GM23338 (cell line): ENCODE measurements at regions not wholly inside any gene's neighbourhood (a gene's known extent, or its start where the extent isn't known, plus 50 kb on each side); places are given as distances from the start of the nearest gene placed in this dataset.

Source experiments
- ATAC-seq: fragments of 200-7000 bp; cut with Tn5 transposase; 3 replicates; pipeline ENCODE4 v1.9.1; 2020
- DNase-seq: peaks from one replicate; pipeline ENCODE4 v3.0.0-alpha.2; 2015; ENCODE audit warnings: low spot score
- H2AFZ ChIP-seq: fragments of 200-600 bp; sonication (generic); 2 replicates; pipeline ENCODE4 v1.8.0; 2016; ENCODE audit warnings: antibody characterized with exemption, mild to moderate bottlenecking, moderate library complexity
- H3F3A ChIP-seq: fragments of 200-600 bp; sonication (generic); replicated peaks from 2 replicates; pipeline ENCODE4 v1.8.0; 2017; ENCODE audit warnings: antibody characterized with exemption, mixed run types, low read depth
- H3K27ac ChIP-seq: fragments of 200-600 bp; sonication (generic); 2 replicates; pipeline ENCODE4 v1.6.1; 2016; ENCODE audit warnings: low read depth
- H3K27me3 ChIP-seq: fragments of 200-600 bp; sonication (generic); 2 replicates; pipeline ENCODE4 v1.8.0; 2016; ENCODE audit warnings: mild to moderate bottlenecking, mixed run types, moderate library complexity; ENCODE audit not compliant: insufficient read depth
- H3K36me3 ChIP-seq: fragments of 200-600 bp; sonication (generic); 2 replicates; pipeline ENCODE4 v1.8.0; 2016; ENCODE audit warnings: mild to moderate bottlenecking; ENCODE audit not compliant: insufficient read depth
- H3K4me1 ChIP-seq: fragments of 200-600 bp; sonication (generic); 2 replicates; pipeline ENCODE4 v1.8.0; 2016; ENCODE audit warnings: mild to moderate bottlenecking, moderate library complexity; ENCODE audit not compliant: insufficient read depth
- H3K4me2 ChIP-seq: fragments of 200-600 bp; sonication (generic); 2 replicates; pipeline ENCODE4 v1.7.1; 2017; ENCODE audit warnings: mixed run types
- H3K4me3 ChIP-seq: fragments of 200-600 bp; sonication (generic); 2 replicates; pipeline ENCODE4 v1.6.1; 2016; ENCODE audit warnings: mixed run types
- H3K79me2 ChIP-seq: fragments of 200-600 bp; sonication (generic); replicated peaks from 2 replicates; pipeline ENCODE4 v1.8.0; 2017; ENCODE audit warnings: mild to moderate bottlenecking; ENCODE audit not compliant: insufficient read depth
- H3K9me2 ChIP-seq: fragments of 200-600 bp; sonication (generic); 2 replicates; pipeline ENCODE4 v1.8.0; 2017; ENCODE audit not compliant: insufficient read depth
- H4K20me1 ChIP-seq: fragments of 200-600 bp; sonication (generic); replicated peaks from 2 replicates; pipeline ENCODE4 v1.8.0; 2017; ENCODE audit warnings: mild to moderate bottlenecking; ENCODE audit not compliant: insufficient read depth
- H3K27ac Mint-ChIP-seq: 2 replicates; pipeline ENCODE4 v1.8.0; 2020; ENCODE audit warnings: inconsistent platforms, mild to moderate bottlenecking, moderate library complexity, mixed read lengths
- H3K27me3 Mint-ChIP-seq: 3 replicates; pipeline ENCODE4 v1.8.0; 2022; ENCODE audit warnings: low read depth, mild to moderate bottlenecking, moderate library complexity, mixed read lengths, inconsistent platforms; ENCODE audit not compliant: insufficient read depth, poor library complexity
- H3K36me3 Mint-ChIP-seq: 3 replicates; pipeline ENCODE4 v1.8.0; 2021; ENCODE audit warnings: low read depth, mild to moderate bottlenecking, inconsistent platforms, moderate library complexity, mixed read lengths
- H3K4me1 Mint-ChIP-seq: 3 replicates; pipeline ENCODE4 v1.8.0; 2020; ENCODE audit warnings: mild to moderate bottlenecking, inconsistent platforms, mixed read lengths
- H3K4me3 Mint-ChIP-seq: 3 replicates; pipeline ENCODE4 v1.8.0; 2021; ENCODE audit warnings: moderate library complexity, mild to moderate bottlenecking, inconsistent platforms, mixed read lengths
- H3K9me3 Mint-ChIP-seq: 3 replicates; pipeline ENCODE4 v1.8.0; 2020; ENCODE audit warnings: moderate library complexity, mild to moderate bottlenecking, inconsistent platforms, mixed read lengths
- CREB1 ChIP-seq: fragments of 250-450 bp; sonication (Bioruptor Pico); IDR thresholded peaks from 2 replicates; pipeline ENCODE4 v1.5.0; 2020; ENCODE audit warnings: low read depth, mild to moderate bottlenecking, moderate library complexity
- EZH2 ChIP-seq: fragments of 200-600 bp; sonication (generic); IDR thresholded peaks from one replicate; pipeline ENCODE4 v1.8.0; 2017; ENCODE audit warnings: antibody characterized with exemption, mild to moderate bottlenecking, low read depth; ENCODE audit not compliant: unreplicated experiment
- EZH2phosphoT487 ChIP-seq: fragments of 200-600 bp; sonication (generic); IDR thresholded peaks from one replicate; pipeline ENCODE4 v1.8.1; 2018; ENCODE audit warnings: antibody characterized with exemption; ENCODE audit not compliant: unreplicated experiment
- JUNB ChIP-seq: IDR thresholded peaks from one replicate; pipeline ENCODE4 v1.6.1; 2016; ENCODE audit warnings: antibody characterized with exemption; ENCODE audit not compliant: unreplicated experiment
- NANOG ChIP-seq: IDR thresholded peaks from 2 replicates; pipeline ENCODE4 v1.6.1; 2016; ENCODE audit warnings: antibody characterized with exemption, borderline replicate concordance
- POLR2AphosphoS5 ChIP-seq: IDR thresholded peaks from 2 replicates; pipeline ENCODE4 v1.6.1; 2016; ENCODE audit warnings: antibody characterized with exemption, low read depth
- STAT1 ChIP-seq: IDR thresholded peaks from one replicate; pipeline ENCODE4 v1.6.1; 2016; ENCODE audit warnings: antibody characterized with exemption; ENCODE audit not compliant: unreplicated experiment
- ZNF331 ChIP-seq: fragments of 250-450 bp; sonication (Bioruptor Pico); IDR thresholded peaks from 2 replicates; pipeline ENCODE4 v1.5.0; 2020; ENCODE audit warnings: low read depth, mild to moderate bottlenecking, moderate library complexity
- TF ChIP-seq, protein P1 (sequence below): IDR thresholded peaks from 2 replicates; pipeline ENCODE4 v1.6.1; 2016; ENCODE audit warnings: antibody characterized with exemption
- TF ChIP-seq, protein P2 (sequence below): IDR thresholded peaks from one replicate; pipeline ENCODE4 v1.6.1; 2018; ENCODE audit warnings: antibody characterized with exemption; ENCODE audit not compliant: unreplicated experiment
- TF ChIP-seq, protein P3 (sequence below): fragments of 250-450 bp; sonication (Bioruptor Pico); IDR thresholded peaks from 2 replicates; pipeline ENCODE4 v1.5.0; 2020; ENCODE audit warnings: mild to moderate bottlenecking, moderate library complexity

DNA sequence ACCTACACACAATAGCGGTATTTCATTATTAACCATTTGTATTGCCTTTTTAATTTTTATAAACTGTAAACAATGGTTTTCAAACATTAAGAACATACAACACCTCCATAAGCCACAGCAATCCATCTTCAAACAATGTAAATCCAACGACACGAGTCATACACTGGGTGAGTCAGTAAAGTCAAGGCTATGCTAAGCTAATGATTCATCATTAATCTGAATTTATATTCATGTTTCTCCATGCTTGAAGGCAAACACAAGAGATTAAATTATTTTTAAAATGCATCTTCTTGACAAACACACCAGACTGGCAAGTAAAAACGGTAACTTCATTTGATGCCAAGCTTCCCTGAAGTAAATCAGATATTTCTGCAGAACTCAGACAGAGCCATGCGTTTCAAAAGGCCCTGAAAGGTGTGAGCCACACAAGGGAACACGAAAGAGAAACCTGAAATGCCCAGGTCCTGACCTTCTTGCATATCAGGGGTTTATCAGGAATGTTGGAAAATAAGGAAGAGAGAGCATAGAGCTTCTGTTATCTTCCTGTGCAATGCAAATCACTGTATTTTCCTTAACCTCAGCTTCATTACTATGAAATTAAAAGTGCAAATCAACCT, 162.5 kb downstream of the ALDH8A1 start (continued):
- no peak for TF ChIP-seq NANOG
- TF ChIP-seq, protein P1, sequence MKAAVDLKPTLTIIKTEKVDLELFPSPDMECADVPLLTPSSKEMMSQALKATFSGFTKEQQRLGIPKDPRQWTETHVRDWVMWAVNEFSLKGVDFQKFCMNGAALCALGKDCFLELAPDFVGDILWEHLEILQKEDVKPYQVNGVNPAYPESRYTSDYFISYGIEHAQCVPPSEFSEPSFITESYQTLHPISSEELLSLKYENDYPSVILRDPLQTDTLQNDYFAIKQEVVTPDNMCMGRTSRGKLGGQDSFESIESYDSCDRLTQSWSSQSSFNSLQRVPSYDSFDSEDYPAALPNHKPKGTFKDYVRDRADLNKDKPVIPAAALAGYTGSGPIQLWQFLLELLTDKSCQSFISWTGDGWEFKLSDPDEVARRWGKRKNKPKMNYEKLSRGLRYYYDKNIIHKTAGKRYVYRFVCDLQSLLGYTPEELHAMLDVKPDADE = no peak

DNA sequence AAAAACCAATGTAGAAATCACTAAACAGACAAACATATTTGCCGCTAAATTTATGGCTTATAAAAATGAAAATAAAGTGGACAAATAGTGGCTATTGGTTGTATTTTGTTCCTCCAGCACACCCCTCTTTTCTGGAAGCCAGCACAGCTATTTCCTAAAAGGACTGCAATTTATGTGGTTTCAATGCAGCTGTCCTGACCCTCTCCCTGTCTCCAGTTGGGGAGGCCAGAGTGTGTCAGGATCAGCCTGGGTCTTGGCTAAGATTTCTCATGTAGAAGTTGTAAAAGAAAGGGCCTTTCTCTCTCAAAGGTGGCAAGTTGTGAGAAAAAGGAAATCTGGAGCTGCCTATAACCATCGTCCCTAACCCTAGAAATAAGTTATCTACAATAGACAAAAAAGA, 165.6 kb downstream of the ALDH8A1 start:
- H3K79me2 ChIP-seq = no peaks in the 10 kb centered on the region
- no peak overlapping the region for H3K27ac Mint-ChIP-seq
- no peaks in the 10 kb centered on the region for H3K4me1 ChIP-seq
- no peak overlapping the region for H3K27ac ChIP-seq
- no peaks in the 10 kb centered on the region for H3K36me3 ChIP-seq
- no peak overlapping the region for H3K4me2 ChIP-seq
- no peaks in the 10 kb centered on the region for H3K27me3 ChIP-seq
- peaks cover 5% of the 10 kb centered on the region; the same call in 1 of the 3 replicates for H3K36me3 Mint-ChIP-seq
- H4K20me1 ChIP-seq = no peaks in the 10 kb centered on the region
- no peak overlapping the region for H3K4me3 ChIP-seq
- no peak for ATAC-seq
- H3F3A ChIP-seq = no peaks in the 10 kb centered on the region
- H3K9me2 ChIP-seq = 0 out of 2 replicates have a peak, but pooled peaks cover 4% of the 10 kb centered on the region
- 0 out of 2 replicates have a peak overlapping the region, but pooled peaks have one; percentile 38 for H2AFZ ChIP-seq
- peaks cover 6% of the 10 kb centered on the region for H3K9me3 Mint-ChIP-seq
- H3K4me1 Mint-ChIP-seq = no peaks in the 10 kb centered on the region
- H3K4me3 Mint-ChIP-seq = no peak overlapping the region
- H3K27me3 Mint-ChIP-seq = no peaks in the 10 kb centered on the region
- DNase-seq = no peak
- TF ChIP-seq POLR2AphosphoS5 = no peak
- TF ChIP-seq, protein P2, sequence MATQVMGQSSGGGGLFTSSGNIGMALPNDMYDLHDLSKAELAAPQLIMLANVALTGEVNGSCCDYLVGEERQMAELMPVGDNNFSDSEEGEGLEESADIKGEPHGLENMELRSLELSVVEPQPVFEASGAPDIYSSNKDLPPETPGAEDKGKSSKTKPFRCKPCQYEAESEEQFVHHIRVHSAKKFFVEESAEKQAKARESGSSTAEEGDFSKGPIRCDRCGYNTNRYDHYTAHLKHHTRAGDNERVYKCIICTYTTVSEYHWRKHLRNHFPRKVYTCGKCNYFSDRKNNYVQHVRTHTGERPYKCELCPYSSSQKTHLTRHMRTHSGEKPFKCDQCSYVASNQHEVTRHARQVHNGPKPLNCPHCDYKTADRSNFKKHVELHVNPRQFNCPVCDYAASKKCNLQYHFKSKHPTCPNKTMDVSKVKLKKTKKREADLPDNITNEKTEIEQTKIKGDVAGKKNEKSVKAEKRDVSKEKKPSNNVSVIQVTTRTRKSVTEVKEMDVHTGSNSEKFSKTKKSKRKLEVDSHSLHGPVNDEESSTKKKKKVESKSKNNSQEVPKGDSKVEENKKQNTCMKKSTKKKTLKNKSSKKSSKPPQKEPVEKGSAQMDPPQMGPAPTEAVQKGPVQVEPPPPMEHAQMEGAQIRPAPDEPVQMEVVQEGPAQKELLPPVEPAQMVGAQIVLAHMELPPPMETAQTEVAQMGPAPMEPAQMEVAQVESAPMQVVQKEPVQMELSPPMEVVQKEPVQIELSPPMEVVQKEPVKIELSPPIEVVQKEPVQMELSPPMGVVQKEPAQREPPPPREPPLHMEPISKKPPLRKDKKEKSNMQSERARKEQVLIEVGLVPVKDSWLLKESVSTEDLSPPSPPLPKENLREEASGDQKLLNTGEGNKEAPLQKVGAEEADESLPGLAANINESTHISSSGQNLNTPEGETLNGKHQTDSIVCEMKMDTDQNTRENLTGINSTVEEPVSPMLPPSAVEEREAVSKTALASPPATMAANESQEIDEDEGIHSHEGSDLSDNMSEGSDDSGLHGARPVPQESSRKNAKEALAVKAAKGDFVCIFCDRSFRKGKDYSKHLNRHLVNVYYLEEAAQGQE = no peak
- TF ChIP-seq ZNF331 = no peak
- TF ChIP-seq STAT1 = no peak
- TF ChIP-seq, protein P1 = no peak
- TF ChIP-seq EZH2 = no peak
- TF ChIP-seq CREB1 = no peak
- TF ChIP-seq, protein P3, sequence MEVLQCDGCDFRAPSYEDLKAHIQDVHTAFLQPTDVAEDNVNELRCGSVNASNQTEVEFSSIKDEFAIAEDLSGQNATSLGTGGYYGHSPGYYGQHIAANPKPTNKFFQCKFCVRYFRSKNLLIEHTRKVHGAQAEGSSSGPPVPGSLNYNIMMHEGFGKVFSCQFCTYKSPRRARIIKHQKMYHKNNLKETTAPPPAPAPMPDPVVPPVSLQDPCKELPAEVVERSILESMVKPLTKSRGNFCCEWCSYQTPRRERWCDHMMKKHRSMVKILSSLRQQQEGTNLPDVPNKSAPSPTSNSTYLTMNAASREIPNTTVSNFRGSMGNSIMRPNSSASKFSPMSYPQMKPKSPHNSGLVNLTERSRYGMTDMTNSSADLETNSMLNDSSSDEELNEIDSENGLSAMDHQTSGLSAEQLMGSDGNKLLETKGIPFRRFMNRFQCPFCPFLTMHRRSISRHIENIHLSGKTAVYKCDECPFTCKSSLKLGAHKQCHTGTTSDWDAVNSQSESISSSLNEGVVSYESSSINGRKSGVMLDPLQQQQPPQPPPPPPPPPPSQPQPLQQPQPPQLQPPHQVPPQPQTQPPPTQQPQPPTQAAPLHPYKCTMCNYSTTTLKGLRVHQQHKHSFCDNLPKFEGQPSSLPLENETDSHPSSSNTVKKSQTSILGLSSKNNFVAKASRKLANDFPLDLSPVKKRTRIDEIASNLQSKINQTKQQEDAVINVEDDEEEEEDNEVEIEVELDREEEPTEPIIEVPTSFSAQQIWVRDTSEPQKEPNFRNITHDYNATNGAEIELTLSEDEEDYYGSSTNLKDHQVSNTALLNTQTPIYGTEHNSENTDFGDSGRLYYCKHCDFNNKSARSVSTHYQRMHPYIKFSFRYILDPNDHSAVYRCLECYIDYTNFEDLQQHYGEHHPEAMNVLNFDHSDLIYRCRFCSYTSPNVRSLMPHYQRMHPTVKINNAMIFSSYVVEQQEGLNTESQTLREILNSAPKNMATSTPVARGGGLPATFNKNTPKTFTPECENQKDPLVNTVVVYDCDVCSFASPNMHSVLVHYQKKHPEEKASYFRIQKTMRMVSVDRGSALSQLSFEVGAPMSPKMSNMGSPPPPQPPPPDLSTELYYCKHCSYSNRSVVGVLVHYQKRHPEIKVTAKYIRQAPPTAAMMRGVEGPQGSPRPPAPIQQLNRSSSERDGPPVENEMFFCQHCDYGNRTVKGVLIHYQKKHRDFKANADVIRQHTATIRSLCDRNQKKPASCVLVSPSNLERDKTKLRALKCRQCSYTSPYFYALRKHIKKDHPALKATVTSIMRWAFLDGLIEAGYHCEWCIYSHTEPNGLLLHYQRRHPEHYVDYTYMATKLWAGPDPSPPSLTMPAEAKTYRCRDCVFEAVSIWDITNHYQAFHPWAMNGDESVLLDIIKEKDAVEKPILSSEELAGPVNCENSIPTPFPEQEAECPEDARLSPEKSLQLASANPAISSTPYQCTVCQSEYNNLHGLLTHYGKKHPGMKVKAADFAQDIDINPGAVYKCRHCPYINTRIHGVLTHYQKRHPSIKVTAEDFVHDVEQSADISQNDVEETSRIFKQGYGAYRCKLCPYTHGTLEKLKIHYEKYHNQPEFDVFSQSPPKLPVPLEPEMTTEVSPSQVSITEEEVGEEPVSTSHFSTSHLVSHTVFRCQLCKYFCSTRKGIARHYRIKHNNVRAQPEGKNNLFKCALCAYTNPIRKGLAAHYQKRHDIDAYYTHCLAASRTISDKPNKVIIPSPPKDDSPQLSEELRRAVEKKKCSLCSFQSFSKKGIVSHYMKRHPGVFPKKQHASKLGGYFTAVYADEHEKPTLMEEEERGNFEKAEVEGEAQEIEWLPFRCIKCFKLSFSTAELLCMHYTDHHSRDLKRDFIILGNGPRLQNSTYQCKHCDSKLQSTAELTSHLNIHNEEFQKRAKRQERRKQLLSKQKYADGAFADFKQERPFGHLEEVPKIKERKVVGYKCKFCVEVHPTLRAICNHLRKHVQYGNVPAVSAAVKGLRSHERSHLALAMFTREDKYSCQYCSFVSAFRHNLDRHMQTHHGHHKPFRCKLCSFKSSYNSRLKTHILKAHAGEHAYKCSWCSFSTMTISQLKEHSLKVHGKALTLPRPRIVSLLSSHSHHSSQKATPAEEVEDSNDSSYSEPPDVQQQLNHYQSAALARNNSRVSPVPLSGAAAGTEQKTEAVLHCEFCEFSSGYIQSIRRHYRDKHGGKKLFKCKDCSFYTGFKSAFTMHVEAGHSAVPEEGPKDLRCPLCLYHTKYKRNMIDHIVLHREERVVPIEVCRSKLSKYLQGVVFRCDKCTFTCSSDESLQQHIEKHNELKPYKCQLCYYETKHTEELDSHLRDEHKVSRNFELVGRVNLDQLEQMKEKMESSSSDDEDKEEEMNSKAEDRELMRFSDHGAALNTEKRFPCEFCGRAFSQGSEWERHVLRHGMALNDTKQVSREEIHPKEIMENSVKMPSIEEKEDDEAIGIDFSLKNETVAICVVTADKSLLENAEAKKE = no peak
- no peak for TF ChIP-seq JUNB
- no peak for TF ChIP-seq EZH2phosphoT487
